ENCODE measurements at regions not wholly inside any gene's neighbourhood (a gene's known extent, or its start where the extent isn't known, plus 50 kb on each side); places are given as distances from the start of the nearest gene placed in this dataset.

- no peak overlapping the region for H3K4me3 ChIP-seq
- no peaks in the 10 kb centered on the region for H3K4me1 ChIP-seq
- ATAC-seq = no peak
- H3K27me3 ChIP-seq = no peaks in the 10 kb centered on the region
- intact Hi-C loops (cut with DNase I) = no loop called here
- no peaks in the 10 kb centered on the region for H3K9me3 ChIP-seq
- no peak overlapping the region for H3K27ac ChIP-seq
- TF ChIP-seq CTCF (IDR thresholded peaks at IDR 0.05) = no peak
- no peak for DNase-seq
- no peaks in the 10 kb centered on the region for H3K36me3 ChIP-seq
These were observed 78.0 kb upstream of the PJA1 start for GRCh38 chrX:69243276-69243675.

GRCh38 chrX:69238887-69239231 lies 73.6 kb upstream of the PJA1 start:
- intact Hi-C loops (cut with DNase I) = no loop called here
- Histone ChIP-seq H3K27me3 (no peaks in the 10 kb centered on the region), H3K9me3 (no peaks in the 10 kb centered on the region), H3K36me3 (no peaks in the 10 kb centered on the region), H3K4me1 (no peaks in the 10 kb centered on the region), H3K4me3 (no peak overlapping the region), H3K27ac (no peak overlapping the region)
- TF ChIP-seq CTCF (IDR thresholded peaks at IDR 0.05) = no peak
- ATAC-seq (no peak), DNase-seq (no peak)

GRCh38 chrX:69238114-69238886 lies 73.0 kb upstream of the PJA1 start:
- Histone ChIP-seq H3K4me1 (no peaks in the 10 kb centered on the region), H3K27ac (no peak overlapping the region), H3K9me3 (no peaks in the 10 kb centered on the region), H3K36me3 (no peaks in the 10 kb centered on the region), H3K4me3 (no peak overlapping the region), H3K27me3 (no peaks in the 10 kb centered on the region)
- intact Hi-C loops (cut with DNase I) = no loop called here
- TF ChIP-seq CTCF (IDR thresholded peaks at IDR 0.05) = no peak
- peak; percentile 39 for ATAC-seq
- no peak for DNase-seq

GRCh38 chrX:69237236-69237635 lies 72.0 kb upstream of the PJA1 start:
- Histone ChIP-seq H3K4me3 (no peak overlapping the region), H3K9me3 (no peaks in the 10 kb centered on the region), H3K4me1 (no peaks in the 10 kb centered on the region), H3K36me3 (no peaks in the 10 kb centered on the region), H3K27me3 (no peaks in the 10 kb centered on the region), H3K27ac (no peak overlapping the region)
- no peak for ATAC-seq
- DNase-seq = no peak
- intact Hi-C loops (cut with DNase I) = no loop called here
- no peak for TF ChIP-seq CTCF (IDR thresholded peaks at IDR 0.05)

- no peaks in the 10 kb centered on the region for H3K27me3 ChIP-seq
- no peak for TF ChIP-seq CTCF (IDR thresholded peaks at IDR 0.05)
- H3K4me3 ChIP-seq = no peak overlapping the region
- intact Hi-C loops (cut with DNase I) = no loop called here
- ATAC-seq (no peak), DNase-seq (no peak)
- no peak overlapping the region for H3K27ac ChIP-seq
- H3K9me3 ChIP-seq = no peaks in the 10 kb centered on the region
- H3K36me3 ChIP-seq = no peaks in the 10 kb centered on the region
- no peaks in the 10 kb centered on the region for H3K4me1 ChIP-seq
These were observed 71.4 kb upstream of the PJA1 start for GRCh38 chrX:69236641-69237040.

GRCh38 chrX:69234624-69235023 lies 69.4 kb upstream of the PJA1 start:
- no peaks in the 10 kb centered on the region for H3K4me1 ChIP-seq
- ATAC-seq = no peak
- no peaks in the 10 kb centered on the region for H3K36me3 ChIP-seq
- no peak overlapping the region for H3K4me3 ChIP-seq
- H3K9me3 ChIP-seq = no peaks in the 10 kb centered on the region
- no peak for TF ChIP-seq CTCF (IDR thresholded peaks at IDR 0.05)
- H3K27me3 ChIP-seq = no peaks in the 10 kb centered on the region
- H3K27ac ChIP-seq = no peak overlapping the region
- DNase-seq = no peak
- intact Hi-C loops (cut with DNase I) = no loop called here

All from upper lobe of right lung (tissue), 1 donor.